Endothelial cell (in vitro differentiated cells): ENCODE measurements at regions not wholly inside any gene's neighbourhood (a gene's known extent, or its start where the extent isn't known, plus 50 kb on each side); places are given as distances from the start of the nearest gene placed in this dataset.

Experiments used
- DNase-seq: peaks from one replicate; pipeline ENCODE4 v3.0.0; 2021; ENCODE audit warnings: low spot score
- H3K27ac Mint-ChIP-seq: one replicate; pipeline ENCODE4 v1.8.0; 2021; ENCODE audit warnings: mixed read lengths, inconsistent platforms; ENCODE audit not compliant: unreplicated experiment
- H3K27me3 Mint-ChIP-seq: one replicate; pipeline ENCODE4 v1.8.0; 2021; ENCODE audit warnings: mild to moderate bottlenecking, moderate library complexity, mixed read lengths, inconsistent platforms; ENCODE audit not compliant: unreplicated experiment
- H3K36me3 Mint-ChIP-seq: one replicate; pipeline ENCODE4 v1.8.0; 2021; ENCODE audit warnings: mild to moderate bottlenecking, low read depth, mixed read lengths, inconsistent platforms; ENCODE audit not compliant: unreplicated experiment
- H3K4me1 Mint-ChIP-seq: one replicate; pipeline ENCODE4 v1.8.0; 2021; ENCODE audit warnings: mild to moderate bottlenecking, mixed read lengths, inconsistent platforms; ENCODE audit not compliant: unreplicated experiment
- H3K4me3 Mint-ChIP-seq: one replicate; pipeline ENCODE4 v1.8.0; 2021; ENCODE audit warnings: mild to moderate bottlenecking, mixed read lengths, inconsistent platforms; ENCODE audit not compliant: unreplicated experiment
- H3K9me3 Mint-ChIP-seq: one replicate; pipeline ENCODE4 v1.8.0; 2021; ENCODE audit warnings: mixed read lengths, inconsistent platforms; ENCODE audit not compliant: unreplicated experiment
- TF ChIP-seq, protein P1 (sequence below): fragments of 200-600 bp; sonication (generic); IDR thresholded peaks from one replicate; pipeline ENCODE4 v1.5.0; 2021; ENCODE audit warnings: antibody characterized with exemption; ENCODE audit not compliant: unreplicated experiment

DNA sequence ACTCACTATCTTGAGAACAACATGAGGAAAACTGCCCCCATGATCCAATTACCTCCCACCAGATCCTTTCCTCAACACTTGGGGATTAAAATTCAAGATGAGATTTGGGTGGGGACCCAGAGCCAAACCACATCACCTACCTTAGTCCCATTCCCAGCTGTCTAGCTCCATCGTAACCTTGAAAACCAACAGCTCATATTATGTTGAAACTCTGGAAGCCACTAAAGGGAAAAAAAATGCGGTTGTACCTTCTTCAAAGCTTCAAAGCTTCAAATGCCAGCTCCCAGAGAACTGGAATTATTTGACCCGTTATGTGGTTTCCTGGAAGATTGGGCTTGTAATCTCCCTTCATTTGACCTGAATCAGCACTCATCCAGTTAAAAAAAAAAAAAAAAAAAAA lies 223.1 kb upstream of the GPC6 start:
- no peaks in the 10 kb centered on the region for H3K36me3 Mint-ChIP-seq
- TF ChIP-seq, protein P1, sequence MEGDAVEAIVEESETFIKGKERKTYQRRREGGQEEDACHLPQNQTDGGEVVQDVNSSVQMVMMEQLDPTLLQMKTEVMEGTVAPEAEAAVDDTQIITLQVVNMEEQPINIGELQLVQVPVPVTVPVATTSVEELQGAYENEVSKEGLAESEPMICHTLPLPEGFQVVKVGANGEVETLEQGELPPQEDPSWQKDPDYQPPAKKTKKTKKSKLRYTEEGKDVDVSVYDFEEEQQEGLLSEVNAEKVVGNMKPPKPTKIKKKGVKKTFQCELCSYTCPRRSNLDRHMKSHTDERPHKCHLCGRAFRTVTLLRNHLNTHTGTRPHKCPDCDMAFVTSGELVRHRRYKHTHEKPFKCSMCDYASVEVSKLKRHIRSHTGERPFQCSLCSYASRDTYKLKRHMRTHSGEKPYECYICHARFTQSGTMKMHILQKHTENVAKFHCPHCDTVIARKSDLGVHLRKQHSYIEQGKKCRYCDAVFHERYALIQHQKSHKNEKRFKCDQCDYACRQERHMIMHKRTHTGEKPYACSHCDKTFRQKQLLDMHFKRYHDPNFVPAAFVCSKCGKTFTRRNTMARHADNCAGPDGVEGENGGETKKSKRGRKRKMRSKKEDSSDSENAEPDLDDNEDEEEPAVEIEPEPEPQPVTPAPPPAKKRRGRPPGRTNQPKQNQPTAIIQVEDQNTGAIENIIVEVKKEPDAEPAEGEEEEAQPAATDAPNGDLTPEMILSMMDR, result no peak

DNA sequence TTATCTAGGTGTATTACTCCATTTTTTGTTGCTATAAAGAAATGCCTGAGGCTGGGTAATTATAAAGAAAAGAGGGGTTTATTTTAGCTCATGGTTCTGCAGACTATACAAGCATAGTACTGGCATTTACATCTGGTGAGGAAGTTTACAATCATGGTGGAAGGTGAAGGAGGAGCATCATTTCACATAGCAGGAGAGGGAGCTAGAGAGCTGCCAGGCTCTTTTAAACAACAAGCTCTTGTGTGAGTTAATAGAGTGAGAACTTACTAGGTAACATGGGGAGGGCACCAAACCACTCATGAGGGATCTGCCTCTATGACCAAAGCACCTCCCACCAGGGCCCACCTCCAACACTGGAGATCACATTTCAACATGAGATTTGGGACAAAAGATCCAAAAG lies 221.7 kb upstream of the GPC6 start:
- Mint-ChIP-seq H3K9me3 (no peaks in the 10 kb centered on the region), H3K4me1 (no peaks in the 10 kb centered on the region), H3K27me3 (no peaks in the 10 kb centered on the region), H3K27ac (no peak overlapping the region), H3K4me3 (no peak overlapping the region), H3K36me3 (no peaks in the 10 kb centered on the region)
- TF ChIP-seq, protein P1, result no peak
- DNase-seq, result no peak

More for the DNA sequence above, 223.1 kb upstream of the GPC6 start:
- H3K4me1 Mint-ChIP-seq, result no peaks in the 10 kb centered on the region
- no peaks in the 10 kb centered on the region for H3K9me3 Mint-ChIP-seq
- no peak for DNase-seq
- H3K4me3 Mint-ChIP-seq, result no peak overlapping the region
- no peaks in the 10 kb centered on the region for H3K27me3 Mint-ChIP-seq
- H3K27ac Mint-ChIP-seq, result no peak overlapping the region

DNA sequence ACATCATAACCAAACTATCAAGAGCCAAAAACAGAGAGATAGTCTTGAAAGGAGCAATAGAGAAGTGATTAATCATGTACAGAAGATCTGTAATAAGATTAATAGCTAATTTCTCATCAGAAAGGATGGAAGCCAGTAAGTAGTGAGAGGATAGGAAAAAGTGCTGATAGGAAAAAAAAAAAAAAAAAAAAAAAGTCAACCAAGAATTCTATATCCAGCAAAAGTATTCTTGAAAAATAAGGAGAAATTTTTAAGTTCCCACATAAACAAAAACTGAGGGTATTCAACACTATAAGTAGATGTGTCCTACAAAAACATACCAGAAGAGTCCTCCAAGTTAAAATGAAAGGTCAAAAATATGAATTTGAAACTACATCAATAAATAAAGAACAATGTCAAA lies 218.7 kb upstream of the GPC6 start:
- no peak for DNase-seq
- H3K36me3 Mint-ChIP-seq, result no peaks in the 10 kb centered on the region
- no peak overlapping the region for H3K4me3 Mint-ChIP-seq
- H3K27me3 Mint-ChIP-seq, result no peaks in the 10 kb centered on the region
- H3K9me3 Mint-ChIP-seq, result no peaks in the 10 kb centered on the region
- no peaks in the 10 kb centered on the region for H3K4me1 Mint-ChIP-seq
- TF ChIP-seq, protein P1, result no peak
- H3K27ac Mint-ChIP-seq, result no peak overlapping the region

DNA sequence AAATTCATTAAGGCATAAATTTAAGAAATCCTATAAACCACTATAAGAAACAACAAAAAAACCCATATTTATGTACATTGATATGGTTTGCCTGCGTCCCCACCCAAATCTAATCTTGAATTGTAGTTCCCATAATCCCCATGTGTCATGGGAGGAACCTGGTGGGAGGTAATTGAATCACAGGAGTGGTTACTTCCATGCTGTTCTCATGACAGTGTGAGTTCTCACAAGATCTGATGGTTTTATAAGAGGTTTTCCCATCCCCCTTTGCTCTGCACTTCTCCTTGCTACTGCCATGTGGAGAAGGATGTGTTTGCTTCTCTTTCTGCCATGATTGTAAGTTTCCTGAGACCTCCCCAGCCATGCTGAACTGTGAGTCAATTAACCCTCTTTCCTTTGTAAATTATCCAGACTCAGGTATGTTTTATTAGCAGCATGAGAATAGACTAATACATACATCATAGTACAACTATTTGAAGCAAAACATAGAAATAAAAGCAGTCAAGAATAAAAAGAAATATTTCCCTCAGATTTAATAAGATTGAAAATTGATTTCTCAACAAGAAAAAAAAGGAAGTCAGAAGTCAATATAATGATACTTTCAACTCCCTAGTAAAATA lies 209.0 kb upstream of the GPC6 start:
- TF ChIP-seq, protein P1, result no peak
- no peaks in the 10 kb centered on the region for H3K9me3 Mint-ChIP-seq
- H3K27me3 Mint-ChIP-seq, result no peaks in the 10 kb centered on the region
- no peak for DNase-seq
- no peaks in the 10 kb centered on the region for H3K4me1 Mint-ChIP-seq
- no peaks in the 10 kb centered on the region for H3K36me3 Mint-ChIP-seq
- no peak overlapping the region for H3K4me3 Mint-ChIP-seq
- no peak overlapping the region for H3K27ac Mint-ChIP-seq

DNA sequence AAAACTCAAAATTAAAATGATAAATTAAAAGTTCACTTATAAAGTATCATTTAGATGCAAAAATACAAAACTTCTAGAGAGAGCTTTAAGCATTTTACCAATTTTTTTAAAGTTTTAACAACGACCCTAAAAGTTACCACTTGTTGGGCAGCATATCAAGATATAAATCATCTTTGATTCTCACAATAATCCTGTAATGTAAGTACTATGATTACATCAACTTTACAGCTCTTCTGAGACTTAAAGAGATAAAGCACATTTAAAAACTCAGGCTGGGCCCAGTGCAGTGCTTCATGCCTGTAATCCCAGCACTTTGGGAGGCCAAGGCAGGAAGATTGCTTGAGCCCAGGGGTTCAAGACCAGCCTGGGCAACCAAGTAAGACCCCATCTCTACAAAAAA lies 202.7 kb upstream of the GPC6 start:
- Mint-ChIP-seq H3K36me3 (no peaks in the 10 kb centered on the region), H3K4me1 (no peaks in the 10 kb centered on the region), H3K27ac (no peak overlapping the region), H3K27me3 (no peaks in the 10 kb centered on the region), H3K4me3 (no peak overlapping the region), H3K9me3 (no peaks in the 10 kb centered on the region)
- DNase-seq, result no peak
- TF ChIP-seq, protein P1, result no peak
